K562 (cell line): ENCODE measurements at regions not wholly inside any gene's neighbourhood (a gene's known extent, or its start where the extent isn't known, plus 50 kb on each side); places are given as distances from the start of the nearest gene placed in this dataset.

Source experiments
- ATAC-seq: fragments of 200-7000 bp; cut with Tn5 transposase; 3 replicates; pipeline ENCODE4 v1.9.1; 2020; ENCODE audit warnings: moderate library complexity
- BruUV-seq: library from RNA; stranded (reverse); fragments of 400-500 nt; replicated peaks from 2 replicates; lab custom pipeline; 2021; lab: Mats Ljungman, UMichigan
- CTCF ChIA-PET: fragments of 300-600 bp; formaldehyde crosslinking; extraction: SDS; loops from one replicate; lab custom pipeline; 2021; ENCODE audit warnings: low intra/inter-chr PET ratio; lab: Yijun Ruan, JAX
- POLR2A ChIA-PET: fragments of 300-600, 350-650 bp; sonication (Branson Sonifier 250); formaldehyde crosslinking; extraction: SDS; loops from one replicate; lab custom pipeline; 2021; ENCODE audit warnings: antibody characterized with exemption, inconsistent platforms; lab: Yijun Ruan, JAX
- DNase-seq, 4 experiments: peaks; one replicate each; pipeline versions ENCODE4 v3.0.0 to v3.0.0-alpha.2; 2011 to 2018; ENCODE audit warnings: low spot score in 3 of 4, mixed read lengths in 3 of 4; ENCODE audit errors: extremely low read depth in 1 of 4
- FAIRE-seq: peaks from 2 replicates; lab custom pipeline; 2011; peaks lifted over from hg19 to GRCh38; lab: Jason Lieb, UNC
- H2AFZ ChIP-seq: 2 replicates; pipeline ENCODE4 v1.6.0; 2011; ENCODE audit warnings: low read depth, low read length, control low read depth, inconsistent platforms
- H3K27ac ChIP-seq: fragments of 200-600 bp; 3 replicates; pipeline ENCODE4 v1.8.0; 2011; ENCODE audit warnings: low read depth, mild to moderate bottlenecking, control low read depth, inconsistent platforms, low read length, moderate library complexity, mixed read lengths; ENCODE audit errors: extremely low read depth
- H3K27me3 ChIP-seq, 2 experiments: fragments of 300-600 bp in 1 of 2; 2 replicates in 1 of 2; 3 replicates in 1 of 2; pipeline versions ENCODE4 v1.6.0 to v1.8.0; 2011; ENCODE audit warnings: inconsistent platforms in 2 of 2, low read length in 2 of 2, mild to moderate bottlenecking in 1 of 2, mixed read lengths in 1 of 2, moderate library complexity in 1 of 2; ENCODE audit not compliant: control insufficient read depth in 2 of 2, insufficient read depth in 2 of 2
- H3K36me3 ChIP-seq: fragments of 300-600 bp; 3 replicates; pipeline ENCODE4 v1.8.0; 2011; ENCODE audit warnings: mild to moderate bottlenecking, low read length, inconsistent platforms; ENCODE audit not compliant: control insufficient read depth, insufficient read depth
- H3K4me1 ChIP-seq, 2 experiments: fragments of 200-600 bp in 1 of 2; replicated peaks in 1 of 2; 2 replicates in 1 of 2; 3 replicates in 1 of 2; pipeline versions ENCODE4 v1.5.1 to v1.8.0; 2011; ENCODE audit warnings: inconsistent platforms in 2 of 2, low read length in 2 of 2, mild to moderate bottlenecking in 1 of 2, mixed read lengths in 1 of 2, moderate library complexity in 1 of 2; ENCODE audit not compliant: control insufficient read depth in 2 of 2, insufficient read depth in 2 of 2
- H3K4me2 ChIP-seq: 2 replicates; pipeline ENCODE4 v1.6.1; 2011; ENCODE audit warnings: low read length, control low read depth, inconsistent platforms, mixed read lengths; ENCODE audit not compliant: insufficient read depth
- H3K4me3 ChIP-seq: fragments of 200-600 bp; sonication (generic), shearing (Covaris generic); 2 replicates; pipeline ENCODE4 v1.5.1; 2016; ENCODE audit warnings: control low read depth, inconsistent platforms
- H3K79me2 ChIP-seq: fragments of 200-600 bp; 3 replicates; pipeline ENCODE4 v1.8.0; 2011; ENCODE audit warnings: low read length, inconsistent platforms; ENCODE audit not compliant: control insufficient read depth, insufficient read depth
- H3K9ac ChIP-seq, 2 experiments: 2 replicates each; pipeline versions ENCODE4 v1.6.0 to v1.6.1; 2011; ENCODE audit warnings: low read depth in 2 of 2, low read length in 2 of 2, control low read depth in 1 of 2, inconsistent platforms in 1 of 2, mild to moderate bottlenecking in 1 of 2, mixed read lengths in 1 of 2; ENCODE audit not compliant: insufficient read depth in 1 of 2
- H3K9me1 ChIP-seq: one replicate; pipeline ENCODE4 v1.6.0; 2011; ENCODE audit warnings: inconsistent platforms, mild to moderate bottlenecking, low read length, moderate library complexity; ENCODE audit not compliant: control insufficient read depth, insufficient read depth
- H3K9me3 ChIP-seq: replicated peaks from 2 replicates; pipeline ENCODE4 v1.5.1; 2011; ENCODE audit warnings: low read depth, low read length, inconsistent platforms; ENCODE audit not compliant: control insufficient read depth, insufficient read depth
- H4K20me1 ChIP-seq: replicated peaks from 2 replicates; pipeline ENCODE4 v1.6.1; 2011; ENCODE audit warnings: low read length, inconsistent platforms, mixed read lengths; ENCODE audit not compliant: control insufficient read depth, insufficient read depth
- CEBPG ChIP-seq, 3 experiments: fragments of 200-800 bp in 1 of 3; sonication (Bioruptor generic) in 1 of 3; sonication (generic) in 1 of 3; formaldehyde crosslinking in 1 of 3; IDR thresholded peaks in 2 of 3; conservative IDR thresholded peaks in 1 of 3; 2 replicates each; pipeline versions ENCODE4 v1.6.1 to v1.8.0; 2016 to 2022; ENCODE audit warnings: missing compliant biosample characterization in 2 of 3, missing genetic modification characterization in 2 of 3, mild to moderate bottlenecking in 1 of 3, missing genetic modification reagents in 1 of 3
- CREB1 ChIP-seq, 2 experiments: sonication (generic) in 1 of 2; formaldehyde crosslinking in 1 of 2; IDR thresholded peaks; 2 replicates each; pipeline versions ENCODE4 v1.6.1 to v1.8.0; 2012 to 2022; ENCODE audit warnings: inconsistent platforms in 1 of 2, mild to moderate bottlenecking in 1 of 2, missing genetic modification reagents in 1 of 2, moderate library complexity in 1 of 2
- FIP1L1 ChIP-seq: fragments of 200-400 bp; formaldehyde crosslinking; IDR thresholded peaks from 2 replicates; pipeline ENCODE4 v1.6.1; 2018; ENCODE audit warnings: mild to moderate bottlenecking, low read depth, low read length; ENCODE audit not compliant: poor library complexity, severe bottlenecking
- ZNF586 ChIP-seq: fragments of 450-650 bp; formaldehyde crosslinking; conservative IDR thresholded peaks from 2 replicates; pipeline ENCODE4 v1.4.0; 2020; ENCODE audit warnings: mild to moderate bottlenecking, moderate library complexity
- ZNF699 ChIP-seq: fragments of 250-450 bp; sonication (Bioruptor Pico); IDR thresholded peaks from 2 replicates; pipeline ENCODE4 v1.8.0; 2021; ENCODE audit warnings: mild to moderate bottlenecking, moderate library complexity; ENCODE audit not compliant: insufficient replicate concordance
- WGBS: fragments of 100-300 bp; shearing (Covaris generic); methylation state at CpG from one replicate; pipeline ENCODE4 v1.1.6; 2016; ENCODE audit warnings: low coverage, mixed read lengths; ENCODE audit not compliant: insufficient coverage; ENCODE audit errors: missing lambda C conversion rate; 5-methylcytosine and 5-hydroxymethylcytosine counted together
- in situ Hi-C: fragments of 300-500 bp; cut with MboI; formaldehyde crosslinking; loops from 4 replicates; pipeline ENCODE4 v1.15.0; 2018; ENCODE audit warnings: inconsistent platforms, mixed read lengths
- intact Hi-C: fragments of 100-400 bp; cut with micrococcal nuclease; formaldehyde crosslinking; loops from 2 replicates; pipeline ENCODE4 v1.14.2; 2022

- BruUV-seq, result no TSS peak
- DNase-seq (no peak), FAIRE-seq (no peak), ATAC-seq (no peak)
- Histone ChIP-seq H2AFZ (no peak overlapping the region), H3K9me1 (no peaks in the 10 kb centered on the region), H4K20me1 (0 out of 2 replicates have a peak, but pooled peaks cover 3% of the 10 kb centered on the region), H3K27me3 (peaks cover 0 to 23% of the 10 kb centered on the region in 2 experiments; a peak in 2 of 5 replicates), H3K4me1 (no peaks in the 10 kb centered on the region; a peak in 1 of 5 replicates), H3K9ac (no peak overlapping the region), H3K9me3 (no peaks in the 10 kb centered on the region), H3K4me3 (no peak overlapping the region), H3K36me3 (no peaks in the 10 kb centered on the region), H3K27ac (no peak overlapping the region), H3K4me2 (no peak overlapping the region), H3K79me2 (no peaks in the 10 kb centered on the region)
- no peak for TF ChIP-seq FIP1L1
- TF ChIP-seq ZNF699, result no peak
- TF ChIP-seq CEBPG (CRISPR knock-in tag; IDR thresholded peaks at IDR 0.05), result no peak
- no peak for TF ChIP-seq CEBPG (tag; conservative IDR thresholded peaks at IDR 0.05 in 1 of 2, IDR thresholded peaks at IDR 0.05 in 1 of 2)
- no peak for TF ChIP-seq CREB1 (IDR thresholded peaks at IDR 0.05)
- TF ChIP-seq CREB1 (CRISPR knock-in tag; IDR thresholded peaks at IDR 0.05), result no peak
- TF ChIP-seq ZNF586, result no peak
- intact Hi-C loops (no loop called here), in situ Hi-C loops (no loop called here)
- POLR2A ChIA-PET, result interaction anchor here (0.6 kb wide), 1 partner anchor 95 kb away, joined by 3 read pairs; no protein-coding TSS in a partner anchor
- CTCF ChIA-PET, result no interaction called here
- 3% methylated on average over 16 of the region's 18 CpGs for WGBS
Measured at GRCh38 chr10:124322191-124322980, 96.3 kb downstream of the OAT start.
